ENCODE measurements at regions not wholly inside any gene's neighbourhood (a gene's known extent, or its start where the extent isn't known, plus 50 kb on each side); places are given as distances from the start of the nearest gene placed in this dataset.

- TF ChIP-seq POLR2A (IDR thresholded peaks at IDR 0.05; ENCODE audit: borderline replicate concordance, extremely low read depth, insufficient read depth, insufficient read length), result no peak
- no peak for TF ChIP-seq CTCF (IDR thresholded peaks at IDR 0.05 in 2 of 3, conservative IDR thresholded peaks at IDR 0.05 in 1 of 3; ENCODE audit: borderline replicate concordance in 1 of 3, insufficient read depth in 1 of 3, low read depth in 2 of 3, low read length in 2 of 3)
- TF ChIP-seq EZH2 (IDR thresholded peaks at IDR 0.05), result no peak
- no peak for TF ChIP-seq REST (IDR thresholded peaks at IDR 0.05; ENCODE audit: low read depth)
- no peak for TF ChIP-seq ZNF274 (IDR thresholded peaks at IDR 0.05; ENCODE audit: low read depth, low read length)
- TF ChIP-seq MAX (IDR thresholded peaks at IDR 0.05), result no peak
- no peak for TF ChIP-seq ATF3 (IDR thresholded peaks at IDR 0.05)
- TF ChIP-seq CEBPB (IDR thresholded peaks at IDR 0.05; ENCODE audit: low read depth), result no peak
- TF ChIP-seq RAD21 (IDR thresholded peaks at IDR 0.05; ENCODE audit: low read depth), result no peak
- TF ChIP-seq ZBTB33 (IDR thresholded peaks at IDR 0.05; ENCODE audit: extremely low read depth, insufficient replicate concordance, low read length), result no peak
- TF ChIP-seq POLR2AphosphoS5 (IDR thresholded peaks at IDR 0.05; ENCODE audit: low read depth, low read length), result no peak
- TF ChIP-seq YY1 (IDR thresholded peaks at IDR 0.05; ENCODE audit: extremely low read depth, insufficient replicate concordance, low read depth, low read length), result no peak
- no peak for TF ChIP-seq EZH2phosphoT487 (IDR thresholded peaks at IDR 0.05; ENCODE audit: borderline replicate concordance)
Observed at GRCh38 chr1:117809764-117810163, 119.7 kb downstream of the GDAP2 start.
